ENCODE measurements at regions not wholly inside any gene's neighbourhood (a gene's known extent, or its start where the extent isn't known, plus 50 kb on each side); places are given as distances from the start of the nearest gene placed in this dataset.

DNA sequence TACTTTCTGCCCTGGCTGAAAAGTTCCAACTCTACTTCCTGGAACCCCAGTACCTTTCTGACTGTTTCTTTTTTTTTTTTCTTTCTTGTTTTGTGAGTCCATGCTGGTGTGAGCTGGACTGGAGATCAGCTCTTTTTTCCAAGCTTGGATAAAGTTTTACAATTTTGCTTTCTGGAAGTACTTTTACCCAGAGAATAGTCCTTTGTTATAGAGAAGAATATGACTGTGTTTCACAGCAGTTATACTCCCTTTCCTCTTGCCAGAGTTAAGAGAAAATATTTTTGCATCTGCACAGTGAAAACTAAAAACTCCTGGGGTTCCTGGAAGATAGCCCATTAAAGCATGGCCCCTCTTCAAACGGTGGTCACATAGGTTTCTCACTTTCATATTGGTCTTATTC lies 1100.6 kb downstream of the OTOL1 start:
- TF ChIP-seq, protein P1, sequence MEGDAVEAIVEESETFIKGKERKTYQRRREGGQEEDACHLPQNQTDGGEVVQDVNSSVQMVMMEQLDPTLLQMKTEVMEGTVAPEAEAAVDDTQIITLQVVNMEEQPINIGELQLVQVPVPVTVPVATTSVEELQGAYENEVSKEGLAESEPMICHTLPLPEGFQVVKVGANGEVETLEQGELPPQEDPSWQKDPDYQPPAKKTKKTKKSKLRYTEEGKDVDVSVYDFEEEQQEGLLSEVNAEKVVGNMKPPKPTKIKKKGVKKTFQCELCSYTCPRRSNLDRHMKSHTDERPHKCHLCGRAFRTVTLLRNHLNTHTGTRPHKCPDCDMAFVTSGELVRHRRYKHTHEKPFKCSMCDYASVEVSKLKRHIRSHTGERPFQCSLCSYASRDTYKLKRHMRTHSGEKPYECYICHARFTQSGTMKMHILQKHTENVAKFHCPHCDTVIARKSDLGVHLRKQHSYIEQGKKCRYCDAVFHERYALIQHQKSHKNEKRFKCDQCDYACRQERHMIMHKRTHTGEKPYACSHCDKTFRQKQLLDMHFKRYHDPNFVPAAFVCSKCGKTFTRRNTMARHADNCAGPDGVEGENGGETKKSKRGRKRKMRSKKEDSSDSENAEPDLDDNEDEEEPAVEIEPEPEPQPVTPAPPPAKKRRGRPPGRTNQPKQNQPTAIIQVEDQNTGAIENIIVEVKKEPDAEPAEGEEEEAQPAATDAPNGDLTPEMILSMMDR (conservative IDR thresholded peaks at IDR 0.05 in 1 of 2, IDR thresholded peaks at IDR 0.05 in 1 of 2; ENCODE audit: low read depth in 1 of 2, low read length in 2 of 2), result no peak
- TF ChIP-seq EZH2 (IDR thresholded peaks at IDR 0.05; ENCODE audit: low read length, missing control alignments), result no peak
